SK-N-MC (cell line): ENCODE measurements at regions not wholly inside any gene's neighbourhood (a gene's known extent, or its start where the extent isn't known, plus 50 kb on each side); places are given as distances from the start of the nearest gene placed in this dataset.

Experiments
- EZH2 ChIP-seq: fragments of 200-600 bp; sonication (generic); IDR thresholded peaks from one replicate; pipeline ENCODE4 v1.6.1; 2017; ENCODE audit warnings: antibody characterized with exemption
- FOXP2 ChIP-seq: optimal IDR thresholded peaks from 2 replicates; pipeline ENCODE3; 2011; ENCODE audit warnings: mild to moderate bottlenecking, moderate library complexity; ENCODE audit not compliant: insufficient read depth; ENCODE audit errors: extremely low read length, control extremely low read depth
- POLR2AphosphoS5 ChIP-seq: IDR thresholded peaks from 2 replicates; pipeline ENCODE4 v1.6.1; 2012; ENCODE audit warnings: mild to moderate bottlenecking, low read depth, low read length, borderline replicate concordance

DNA sequence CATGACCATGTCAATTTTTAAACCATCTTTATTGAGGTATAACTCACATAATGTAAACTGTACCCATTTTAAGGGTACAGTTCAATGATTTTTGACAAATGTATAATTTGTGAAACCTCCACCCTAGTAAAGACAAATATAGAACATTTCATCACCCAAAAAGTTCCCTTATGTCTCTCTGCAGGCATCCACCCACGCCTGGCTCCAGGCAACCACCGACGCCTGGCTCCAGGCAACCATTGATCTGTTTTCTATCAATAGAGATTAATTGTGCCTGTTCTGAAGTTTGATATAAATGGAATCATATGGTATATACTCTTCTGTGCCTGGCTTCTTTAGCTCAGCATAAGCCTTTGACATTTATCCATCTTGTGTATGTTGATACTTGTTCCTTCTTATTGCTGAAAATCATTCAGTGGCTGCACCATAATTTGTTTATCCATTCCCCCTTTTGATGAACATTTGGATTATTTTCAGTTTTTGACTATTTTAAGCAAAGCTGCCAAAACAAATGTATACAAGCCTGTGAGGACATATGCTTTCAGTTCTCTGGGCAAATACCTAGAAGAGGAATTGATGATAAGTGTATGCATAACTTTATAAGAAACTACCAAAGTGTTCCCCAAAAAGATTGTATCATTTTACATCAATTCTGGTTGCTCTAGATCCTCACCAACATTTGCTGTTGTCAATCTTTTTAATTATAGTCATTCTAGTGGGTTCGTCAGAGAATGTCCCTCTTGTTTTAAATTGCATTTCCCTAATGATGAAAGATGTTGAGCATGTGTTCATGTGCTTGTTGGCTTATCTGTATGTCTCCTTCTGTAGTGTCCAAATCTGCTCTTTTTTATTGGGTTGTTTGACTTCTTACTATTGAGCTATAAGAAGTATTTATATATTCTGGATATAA, 55.7 kb upstream of the HECTD2 start:
- no peak for TF ChIP-seq POLR2AphosphoS5
- no peak for TF ChIP-seq EZH2
- no peak for TF ChIP-seq FOXP2
